ENCODE measurements at regions not wholly inside any gene's neighbourhood (a gene's known extent, or its start where the extent isn't known, plus 50 kb on each side); places are given as distances from the start of the nearest gene placed in this dataset.

GRCh38 chr6:114747995-114748625 is 405.3 kb upstream of the HS3ST5 start:
- Mint-ChIP-seq H3K27ac (no peak overlapping the region), H3K4me3 (no peak overlapping the region), H3K9me3 (peaks cover 3% of the 10 kb centered on the region), H3K4me1 (no peaks in the 10 kb centered on the region), H3K36me3 (no peaks in the 10 kb centered on the region), H3K27me3 (no peaks in the 10 kb centered on the region)
- ATAC-seq (ENCODE audit: low read depth), result no peak
- POLR2A ChIA-PET, result no interaction called here
- no peak for DNase-seq

- DNase-seq (no peak), ATAC-seq (ENCODE audit: low read depth) (no peak)
- no peak overlapping the region for H3K4me3 Mint-ChIP-seq
- no peaks in the 10 kb centered on the region for H3K27me3 Mint-ChIP-seq
- no peaks in the 10 kb centered on the region for H3K36me3 Mint-ChIP-seq
- no peak overlapping the region for H3K27ac Mint-ChIP-seq
- H3K9me3 Mint-ChIP-seq, result no peaks in the 10 kb centered on the region
- no peaks in the 10 kb centered on the region for H3K4me1 Mint-ChIP-seq
- POLR2A ChIA-PET, result no interaction called here
Observed at GRCh38 chr6:114740547-114740946, 397.7 kb upstream of the HS3ST5 start.

GRCh38 chr6:114739656-114740055 is 396.8 kb upstream of the HS3ST5 start:
- POLR2A ChIA-PET, result no interaction called here
- no peak overlapping the region for H3K27ac Mint-ChIP-seq
- no peak for DNase-seq
- no peaks in the 10 kb centered on the region for H3K27me3 Mint-ChIP-seq
- no peaks in the 10 kb centered on the region for H3K4me1 Mint-ChIP-seq
- ATAC-seq (ENCODE audit: low read depth), result no peak
- H3K9me3 Mint-ChIP-seq, result no peaks in the 10 kb centered on the region
- H3K36me3 Mint-ChIP-seq, result no peaks in the 10 kb centered on the region
- H3K4me3 Mint-ChIP-seq, result no peak overlapping the region

GRCh38 chr6:114735025-114735735 is 392.4 kb upstream of the HS3ST5 start:
- H3K4me1 Mint-ChIP-seq, result no peaks in the 10 kb centered on the region
- POLR2A ChIA-PET, result no interaction called here
- no peaks in the 10 kb centered on the region for H3K36me3 Mint-ChIP-seq
- no peaks in the 10 kb centered on the region for H3K27me3 Mint-ChIP-seq
- no peak overlapping the region for H3K27ac Mint-ChIP-seq
- H3K9me3 Mint-ChIP-seq, result no peaks in the 10 kb centered on the region
- DNase-seq, result no peak
- no peak for ATAC-seq (ENCODE audit: low read depth)
- no peak overlapping the region for H3K4me3 Mint-ChIP-seq

GRCh38 chr6:114733596-114733995 is 390.8 kb upstream of the HS3ST5 start:
- Mint-ChIP-seq H3K4me3 (no peak overlapping the region), H3K4me1 (no peaks in the 10 kb centered on the region), H3K27ac (no peak overlapping the region), H3K36me3 (no peaks in the 10 kb centered on the region), H3K9me3 (no peaks in the 10 kb centered on the region), H3K27me3 (no peaks in the 10 kb centered on the region)
- ATAC-seq (ENCODE audit: low read depth) (no peak), DNase-seq (no peak)
- POLR2A ChIA-PET, result no interaction called here

GRCh38 chr6:114718716-114719270 is 376.0 kb upstream of the HS3ST5 start:
- POLR2A ChIA-PET, result no interaction called here

GRCh38 chr6:114718186-114718585 is 375.4 kb upstream of the HS3ST5 start:
- Mint-ChIP-seq H3K4me3 (no peak overlapping the region), H3K27ac (no peak overlapping the region), H3K9me3 (peaks cover 4% of the 10 kb centered on the region), H3K36me3 (no peaks in the 10 kb centered on the region), H3K4me1 (no peaks in the 10 kb centered on the region), H3K27me3 (no peaks in the 10 kb centered on the region)
- ATAC-seq (ENCODE audit: low read depth), result no peak
- DNase-seq, result no peak
- POLR2A ChIA-PET, result no interaction called here

More at GRCh38 chr6:114718716-114719270, 376.0 kb upstream of the HS3ST5 start:
- H3K9me3 Mint-ChIP-seq, result peaks cover 4% of the 10 kb centered on the region
- DNase-seq (no peak), ATAC-seq (ENCODE audit: low read depth) (no peak)
- H3K36me3 Mint-ChIP-seq, result no peaks in the 10 kb centered on the region
- no peak overlapping the region for H3K27ac Mint-ChIP-seq
- H3K4me1 Mint-ChIP-seq, result no peaks in the 10 kb centered on the region
- H3K27me3 Mint-ChIP-seq, result no peaks in the 10 kb centered on the region
- no peak overlapping the region for H3K4me3 Mint-ChIP-seq

GRCh38 chr6:114714836-114715507 is 372.1 kb upstream of the HS3ST5 start:
- ATAC-seq (ENCODE audit: low read depth) (no peak), DNase-seq (no peak)
- Mint-ChIP-seq H3K27me3 (no peaks in the 10 kb centered on the region), H3K36me3 (no peaks in the 10 kb centered on the region), H3K27ac (no peak overlapping the region), H3K4me1 (no peaks in the 10 kb centered on the region), H3K9me3 (peaks cover 4% of the 10 kb centered on the region), H3K4me3 (no peak overlapping the region)
- POLR2A ChIA-PET, result no interaction called here

- Mint-ChIP-seq H3K27ac (no peak overlapping the region), H3K27me3 (no peaks in the 10 kb centered on the region), H3K36me3 (no peaks in the 10 kb centered on the region), H3K9me3 (peaks cover 3% of the 10 kb centered on the region), H3K4me3 (no peak overlapping the region), H3K4me1 (no peaks in the 10 kb centered on the region)
- POLR2A ChIA-PET, result no interaction called here
- ATAC-seq (ENCODE audit: low read depth) (no peak), DNase-seq (no peak)
Observed at GRCh38 chr6:114713690-114714089, 370.9 kb upstream of the HS3ST5 start.

- POLR2A ChIA-PET, result no interaction called here
- no peak for ATAC-seq (ENCODE audit: low read depth)
Observed at GRCh38 chr6:114712129-114712662, 369.4 kb upstream of the HS3ST5 start.

GRCh38 chr6:114707081-114707620 is 364.3 kb upstream of the HS3ST5 start:
- no peaks in the 10 kb centered on the region for H3K4me1 Mint-ChIP-seq
- POLR2A ChIA-PET, result no interaction called here
- DNase-seq (no peak), ATAC-seq (ENCODE audit: low read depth) (no peak)
- H3K4me3 Mint-ChIP-seq, result no peak overlapping the region
- H3K9me3 Mint-ChIP-seq, result no peaks in the 10 kb centered on the region
- H3K27ac Mint-ChIP-seq, result no peak overlapping the region
- H3K36me3 Mint-ChIP-seq, result no peaks in the 10 kb centered on the region
- no peaks in the 10 kb centered on the region for H3K27me3 Mint-ChIP-seq

More at GRCh38 chr6:114712129-114712662, 369.4 kb upstream of the HS3ST5 start:
- Mint-ChIP-seq H3K36me3 (no peaks in the 10 kb centered on the region), H3K9me3 (no peaks in the 10 kb centered on the region), H3K27me3 (no peaks in the 10 kb centered on the region), H3K4me3 (no peak overlapping the region), H3K4me1 (no peaks in the 10 kb centered on the region), H3K27ac (no peak overlapping the region)
- no peak for DNase-seq

GRCh38 chr6:114690625-114691024 is 347.8 kb upstream of the HS3ST5 start:
- Mint-ChIP-seq H3K9me3 (peaks cover 1% of the 10 kb centered on the region), H3K27me3 (no peaks in the 10 kb centered on the region), H3K4me1 (no peaks in the 10 kb centered on the region), H3K36me3 (no peaks in the 10 kb centered on the region), H3K4me3 (no peak overlapping the region), H3K27ac (no peak overlapping the region)
- POLR2A ChIA-PET, result no interaction called here
- no peak for DNase-seq
- no peak for ATAC-seq (ENCODE audit: low read depth)

GRCh38 chr6:114659513-114659912 is 316.7 kb upstream of the HS3ST5 start:
- POLR2A ChIA-PET, result no interaction called here
- DNase-seq, result no peak
- Mint-ChIP-seq H3K9me3 (peaks cover 8% of the 10 kb centered on the region), H3K27ac (no peak overlapping the region), H3K4me1 (no peaks in the 10 kb centered on the region), H3K27me3 (no peaks in the 10 kb centered on the region), H3K4me3 (no peak overlapping the region), H3K36me3 (no peaks in the 10 kb centered on the region)
- ATAC-seq (ENCODE audit: low read depth), result no peak
